GM12874 (cell line): ENCODE measurements at regions not wholly inside any gene's neighbourhood (a gene's known extent, or its start where the extent isn't known, plus 50 kb on each side); places are given as distances from the start of the nearest gene placed in this dataset.

ENCODE experiments used
- TF ChIP-seq, protein P1 (sequence below): IDR thresholded peaks from 2 replicates; pipeline ENCODE4 v1.5.1; 2011; ENCODE audit warnings: low read depth, mild to moderate bottlenecking, control low read depth, low read length, moderate library complexity; ENCODE audit not compliant: insufficient read depth

- TF ChIP-seq, protein P1, sequence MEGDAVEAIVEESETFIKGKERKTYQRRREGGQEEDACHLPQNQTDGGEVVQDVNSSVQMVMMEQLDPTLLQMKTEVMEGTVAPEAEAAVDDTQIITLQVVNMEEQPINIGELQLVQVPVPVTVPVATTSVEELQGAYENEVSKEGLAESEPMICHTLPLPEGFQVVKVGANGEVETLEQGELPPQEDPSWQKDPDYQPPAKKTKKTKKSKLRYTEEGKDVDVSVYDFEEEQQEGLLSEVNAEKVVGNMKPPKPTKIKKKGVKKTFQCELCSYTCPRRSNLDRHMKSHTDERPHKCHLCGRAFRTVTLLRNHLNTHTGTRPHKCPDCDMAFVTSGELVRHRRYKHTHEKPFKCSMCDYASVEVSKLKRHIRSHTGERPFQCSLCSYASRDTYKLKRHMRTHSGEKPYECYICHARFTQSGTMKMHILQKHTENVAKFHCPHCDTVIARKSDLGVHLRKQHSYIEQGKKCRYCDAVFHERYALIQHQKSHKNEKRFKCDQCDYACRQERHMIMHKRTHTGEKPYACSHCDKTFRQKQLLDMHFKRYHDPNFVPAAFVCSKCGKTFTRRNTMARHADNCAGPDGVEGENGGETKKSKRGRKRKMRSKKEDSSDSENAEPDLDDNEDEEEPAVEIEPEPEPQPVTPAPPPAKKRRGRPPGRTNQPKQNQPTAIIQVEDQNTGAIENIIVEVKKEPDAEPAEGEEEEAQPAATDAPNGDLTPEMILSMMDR: no peak
These were observed 167.6 kb downstream of the WT1 start for GRCh38 chr11:32267679-32268187.

GRCh38 chr11:32273931-32274330 is 161.4 kb downstream of the WT1 start:
- TF ChIP-seq, protein P1: no peak

GRCh38 chr11:32279672-32280071 is 155.7 kb downstream of the WT1 start:
- TF ChIP-seq, protein P1: no peak

GRCh38 chr11:32280339-32280738 is 155.0 kb downstream of the WT1 start:
- TF ChIP-seq, protein P1: no peak

- TF ChIP-seq, protein P1: no peak
These were observed 147.1 kb downstream of the WT1 start for GRCh38 chr11:32288276-32288675.

DNA sequence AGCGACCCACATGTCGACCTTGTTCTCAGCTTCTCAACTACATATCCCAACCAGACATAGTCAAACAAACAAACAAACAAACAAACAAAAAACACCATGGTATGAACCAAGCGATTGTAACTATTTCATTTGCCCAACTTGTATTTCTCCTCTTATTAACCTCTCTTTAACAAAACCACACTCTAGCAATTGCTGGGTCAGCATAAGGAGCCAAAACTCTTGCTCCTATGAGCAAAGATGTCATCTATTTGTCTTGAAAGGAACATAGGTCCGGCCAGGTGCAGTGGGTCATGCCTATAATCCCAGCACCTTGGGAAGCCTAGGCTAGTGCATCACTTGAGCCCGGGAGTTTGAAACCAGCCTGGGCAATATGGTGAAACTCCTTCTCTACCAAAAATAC is 145.6 kb downstream of the WT1 start:
- TF ChIP-seq, protein P1: no peak

DNA sequence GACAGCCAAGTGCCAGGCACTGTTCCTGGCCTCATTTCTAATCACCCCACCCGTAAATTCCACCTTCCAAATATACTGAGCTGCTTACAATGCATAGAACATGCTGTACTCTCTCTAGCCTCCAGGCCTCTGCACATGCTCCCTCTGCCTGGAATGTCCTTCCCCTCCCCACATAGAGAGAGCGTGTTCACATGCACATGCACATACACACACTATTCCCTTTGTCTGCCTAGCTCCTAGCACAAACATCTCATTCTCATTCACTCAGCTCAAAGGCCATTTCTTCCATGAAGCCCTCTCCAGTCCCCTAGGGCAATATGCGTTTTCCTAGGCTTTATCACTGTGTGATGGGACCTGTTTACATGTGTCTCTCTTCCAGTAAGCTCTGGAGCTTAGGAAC is 144.6 kb downstream of the WT1 start:
- TF ChIP-seq, protein P1: no peak
